SK-N-SH (cell line): ENCODE measurements at regions not wholly inside any gene's neighbourhood (a gene's known extent, or its start where the extent isn't known, plus 50 kb on each side); places are given as distances from the start of the nearest gene placed in this dataset.

Source experiments
- CTCF ChIA-PET: fragments of 300-600, 350-600 bp; formaldehyde crosslinking; extraction: SDS; loops from one replicate; lab custom pipeline; 2021; lab: Yijun Ruan, JAX
- POLR2A ChIA-PET: fragments of 350-600 bp; sonication (Branson Sonifier 250); formaldehyde crosslinking; extraction: SDS; loops from one replicate; lab custom pipeline; 2020; ENCODE audit warnings: antibody characterized with exemption, inconsistent platforms; lab: Yijun Ruan, JAX
- DNase-seq: peaks from one replicate; pipeline ENCODE4 v3.0.0; 2012
- H2AFZ ChIP-seq: fragments of 200-600 bp; sonication (generic); 2 replicates; pipeline ENCODE4 v1.8.1; 2016; ENCODE audit warnings: antibody characterized with exemption, mild to moderate bottlenecking, low read depth
- H3F3A ChIP-seq: fragments of 200-600 bp; sonication (generic); replicated peaks from 2 replicates; pipeline ENCODE3; 2016; ENCODE audit warnings: antibody characterized with exemption, mild to moderate bottlenecking; ENCODE audit not compliant: insufficient read depth
- H3K27ac ChIP-seq, 2 experiments: fragments of 200-500 bp in 1 of 2; fragments of 200-600 bp in 1 of 2; sonication (Bioruptor generic) in 1 of 2; sonication (generic), shearing (Covaris generic) in 1 of 2; 2 replicates each; pipeline versions ENCODE4 v1.5.1 to v1.6.1; 2014 to 2016; ENCODE audit warnings: low read depth in 2 of 2, inconsistent platforms in 1 of 2, low read length in 1 of 2, mild to moderate bottlenecking in 1 of 2, mixed read lengths in 1 of 2
- H3K27me3 ChIP-seq: fragments of 200-600 bp; sonication (generic), shearing (Covaris generic); 2 replicates; pipeline ENCODE4 v1.6.1; 2016; ENCODE audit warnings: mixed run types; ENCODE audit not compliant: insufficient read depth
- H3K36me3 ChIP-seq, 2 experiments: fragments of 200-500 bp in 1 of 2; fragments of 200-600 bp in 1 of 2; sonication (Bioruptor generic) in 1 of 2; sonication (generic) in 1 of 2; replicated peaks in 1 of 2; 2 replicates each; pipeline versions ENCODE3 to v1.5.1; 2014 to 2016; ENCODE audit warnings: low read length in 1 of 2, mild to moderate bottlenecking in 1 of 2; ENCODE audit not compliant: insufficient read depth in 2 of 2, control insufficient read depth in 1 of 2
- H3K4me1 ChIP-seq, 2 experiments: fragments of 200-500 bp in 1 of 2; fragments of 200-600 bp in 1 of 2; sonication (Bioruptor generic) in 1 of 2; sonication (generic), shearing (Covaris generic) in 1 of 2; 2 replicates each; pipeline versions ENCODE4 v1.5.1 to v1.6.1; 2014 to 2016; ENCODE audit warnings: low read depth in 1 of 2, low read length in 1 of 2, mixed run types in 1 of 2; ENCODE audit not compliant: insufficient read depth in 2 of 2, control insufficient read depth in 1 of 2
- H3K4me2 ChIP-seq: fragments of 200-600 bp; sonication (generic), shearing (Covaris generic); 2 replicates; pipeline ENCODE4 v1.6.1; 2017; ENCODE audit warnings: mixed run types
- H3K4me3 ChIP-seq, 2 experiments: fragments of 200-500 bp in 1 of 2; fragments of 200-600 bp in 1 of 2; sonication (Bioruptor generic) in 1 of 2; sonication (generic), shearing (Covaris generic) in 1 of 2; 2 replicates each; pipeline versions ENCODE4 v1.5.1 to v1.8.1; 2014 to 2016; ENCODE audit warnings: low read depth in 2 of 2, inconsistent platforms in 1 of 2, low read length in 1 of 2, mild to moderate bottlenecking in 1 of 2, mixed read lengths in 1 of 2, moderate library complexity in 1 of 2
- H3K79me2 ChIP-seq: fragments of 200-600 bp; sonication (generic); 2 replicates; pipeline ENCODE4 v1.8.1; 2017; ENCODE audit warnings: mild to moderate bottlenecking; ENCODE audit not compliant: insufficient read depth
- H3K9ac ChIP-seq: fragments of 200-600 bp; sonication (generic); 2 replicates; pipeline ENCODE4 v1.6.1; 2017; ENCODE audit warnings: mixed run types
- H3K9me2 ChIP-seq: fragments of 200-600 bp; sonication (generic); 2 replicates; pipeline ENCODE4 v1.6.1; 2017; ENCODE audit warnings: mixed run types
- H3K9me3 ChIP-seq: fragments of 200-600 bp; sonication (generic); 2 replicates; pipeline ENCODE4 v1.6.1; 2017; ENCODE audit warnings: mixed run types, mild to moderate bottlenecking, moderate library complexity
- H4K20me1 ChIP-seq: fragments of 200-600 bp; sonication (generic); 2 replicates; pipeline ENCODE4 v1.6.1; 2017; ENCODE audit warnings: mild to moderate bottlenecking, mixed run types; ENCODE audit not compliant: insufficient read depth
- CTCF ChIP-seq: fragments of 200-600 bp; sonication (generic); IDR thresholded peaks from 2 replicates; pipeline ENCODE4 v1.6.1; 2017; ENCODE audit warnings: antibody characterized with exemption, mild to moderate bottlenecking, moderate library complexity
- EZH2phosphoT487 ChIP-seq: fragments of 200-600 bp; sonication (generic); IDR thresholded peaks from 2 replicates; pipeline ENCODE4 v1.6.1; 2017; ENCODE audit warnings: low read depth, mixed run types, mild to moderate bottlenecking, antibody characterized with exemption, moderate library complexity, borderline replicate concordance
- FOSL2 ChIP-seq: IDR thresholded peaks from 2 replicates; pipeline ENCODE4 v1.4.0; 2012; ENCODE audit warnings: low read depth, mild to moderate bottlenecking, moderate library complexity, borderline replicate concordance
- GATA2 ChIP-seq: sonication (generic); formaldehyde crosslinking; IDR thresholded peaks from 2 replicates; pipeline ENCODE4 v1.5.0; 2020; ENCODE audit warnings: mild to moderate bottlenecking, missing genetic modification reagents
- MXI1 ChIP-seq: IDR thresholded peaks from 2 replicates; pipeline ENCODE4 v1.6.1; 2012; ENCODE audit warnings: mild to moderate bottlenecking, low read depth, low read length, improper control_type of control experiment
- NFIC ChIP-seq: IDR thresholded peaks from 2 replicates; pipeline ENCODE4 v1.4.0; 2012; ENCODE audit warnings: borderline replicate concordance
- RAD21 ChIP-seq: IDR thresholded peaks from 2 replicates; pipeline ENCODE4 v1.6.1; 2012; ENCODE audit warnings: mild to moderate bottlenecking, low read length
- REST ChIP-seq: IDR thresholded peaks from 2 replicates; pipeline ENCODE4 v1.6.1; 2012; ENCODE audit warnings: mild to moderate bottlenecking, low read depth, low read length, moderate library complexity
- RFX5 ChIP-seq: IDR thresholded peaks from 2 replicates; pipeline ENCODE4 v1.6.1; 2012; ENCODE audit warnings: mild to moderate bottlenecking, improper control_type of control experiment, low read length
- TAF1 ChIP-seq: IDR thresholded peaks from 2 replicates; pipeline ENCODE4 v1.6.1; 2012; ENCODE audit warnings: low read depth, mild to moderate bottlenecking, low read length, moderate library complexity, borderline replicate concordance
- TEAD4 ChIP-seq: IDR thresholded peaks from 2 replicates; pipeline ENCODE4 v1.4.0; 2012; ENCODE audit warnings: mild to moderate bottlenecking, borderline replicate concordance; ENCODE audit not compliant: insufficient read depth
- USF1 ChIP-seq: IDR thresholded peaks from 2 replicates; pipeline ENCODE4 v1.4.0; 2012; ENCODE audit warnings: low read depth, borderline replicate concordance
- USF2 ChIP-seq: fragments of 150-350 bp; IDR thresholded peaks from 2 replicates; pipeline ENCODE4 v1.6.1; 2017; ENCODE audit warnings: antibody characterized with exemption, low read length, low read depth, borderline replicate concordance
- YY1 ChIP-seq: IDR thresholded peaks from 2 replicates; pipeline ENCODE4 v1.4.0; 2012; ENCODE audit warnings: low read depth, mild to moderate bottlenecking
- WGBS: methylation state at CpG from one replicate; pipeline ENCODE4 v1.1.6; 2017; ENCODE audit warnings: low lambda C conversion rate; 5-methylcytosine and 5-hydroxymethylcytosine counted together

- Histone ChIP-seq H3F3A (no peaks in the 10 kb centered on the region), H3K9me2 (no peaks in the 10 kb centered on the region), H4K20me1 (no peaks in the 10 kb centered on the region), H3K9ac (no peak overlapping the region), H3K27ac (no peak overlapping the region), H2AFZ (no peak overlapping the region)
- DNase-seq = no peak
- no peak for TF ChIP-seq YY1
- TF ChIP-seq, all 33 proteins: peak for 0
- Histone ChIP-seq H3K27me3 (no peaks in the 10 kb centered on the region), H3K4me1 (peaks cover 0 to 2% of the 10 kb centered on the region in 2 experiments; a peak in 1 of 4 replicates), H3K9me3 (no peaks in the 10 kb centered on the region), H3K4me3 (no peak overlapping the region), H3K79me2 (no peaks in the 10 kb centered on the region), H3K36me3 (no peaks in the 10 kb centered on the region), H3K4me2 (no peak overlapping the region)
- ChIA-PET POLR2A (no interaction called here), CTCF (interaction anchor here (0.6 to 1.3 kb wide), 2 partner anchors 14 to 27 kb away, joined by 3 to 4 read pairs; no protein-coding TSS in a partner anchor)
- WGBS = 49% methylated on average over 2 of the region's 2 CpGs
These were observed 221.2 kb downstream of the NKX6-1 start for GRCh38 chr4:84277923-84278322.

GRCh38 chr4:84276752-84277151 lies 222.3 kb downstream of the NKX6-1 start:
- TF ChIP-seq NFIC = no peak
- no peak for TF ChIP-seq FOSL2
- TF ChIP-seq GATA2 = no peak
- TF ChIP-seq EZH2phosphoT487 = no peak
- no peak for TF ChIP-seq USF2
- no peak for TF ChIP-seq MXI1
- no peak for DNase-seq
- Histone ChIP-seq H3F3A (no peaks in the 10 kb centered on the region), H3K4me3 (no peak overlapping the region), H3K36me3 (no peaks in the 10 kb centered on the region), H3K9ac (no peak overlapping the region), H3K79me2 (no peaks in the 10 kb centered on the region), H2AFZ (no peak overlapping the region), H4K20me1 (no peaks in the 10 kb centered on the region), H3K4me1 (peaks cover 0 to 2% of the 10 kb centered on the region in 2 experiments; a peak in 1 of 4 replicates), H3K27ac (no peak overlapping the region), H3K9me2 (no peaks in the 10 kb centered on the region), H3K4me2 (no peak overlapping the region), H3K27me3 (no peaks in the 10 kb centered on the region), H3K9me3 (no peaks in the 10 kb centered on the region)
- ChIA-PET CTCF (interaction anchor here (1.3 kb wide), 1 partner anchor 26 kb away, joined by 3 read pairs; no protein-coding TSS in a partner anchor), POLR2A (no interaction called here)
- WGBS = 24% methylated on average over 1 of the region's 1 CpG

GRCh38 chr4:84269536-84270044 lies 229.5 kb downstream of the NKX6-1 start:
- H3K36me3 ChIP-seq = no peaks in the 10 kb centered on the region
- H3K27me3 ChIP-seq = no peaks in the 10 kb centered on the region
- DNase-seq = no peak
- H3F3A ChIP-seq = no peaks in the 10 kb centered on the region
- no peaks in the 10 kb centered on the region for H3K9me2 ChIP-seq
- no peak overlapping the region for H2AFZ ChIP-seq
- no peak overlapping the region for H3K4me3 ChIP-seq
- POLR2A ChIA-PET = no interaction called here
- no peaks in the 10 kb centered on the region for H3K9me3 ChIP-seq
- H3K4me2 ChIP-seq = no peak overlapping the region
- no peak overlapping the region for H3K27ac ChIP-seq
- H3K79me2 ChIP-seq = no peaks in the 10 kb centered on the region
- H3K4me1 ChIP-seq = peaks cover 0 to 2% of the 10 kb centered on the region in 2 experiments; a peak in 1 of 4 replicates
- H3K9ac ChIP-seq = no peak overlapping the region
- CTCF ChIA-PET = interaction anchor here (0.9 kb wide), 1 partner anchor 10 kb away, joined by 3 read pairs; no protein-coding TSS in a partner anchor
- no peaks in the 10 kb centered on the region for H4K20me1 ChIP-seq
- TF ChIP-seq TAF1 (no peak), CTCF (no peak), NFIC (no peak), TEAD4 (no peak), RFX5 (no peak), REST (no peak), RAD21 (no peak), USF1 (no peak)
